MM.1S (cell line): ENCODE measurements at regions not wholly inside any gene's neighbourhood (a gene's known extent, or its start where the extent isn't known, plus 50 kb on each side); places are given as distances from the start of the nearest gene placed in this dataset.

ENCODE experiments used
- CTCF ChIP-seq: fragments of 300-600 bp; sonication (generic); IDR thresholded peaks from 2 replicates; pipeline ENCODE4 v1.5.1; 2016; ENCODE audit warnings: antibody characterized with exemption, low read length, mixed read lengths
- EZH2phosphoT487 ChIP-seq: fragments of 300-600 bp; sonication (generic); IDR thresholded peaks from 2 replicates; pipeline ENCODE4 v1.6.1; 2018; ENCODE audit warnings: antibody characterized with exemption, low read length

GRCh38 chr3:176914764-176915163 is 282.5 kb downstream of the TBL1XR1 start:
- TF ChIP-seq CTCF (no peak), EZH2phosphoT487 (no peak)
